Ascending aorta (tissue), 2 donors: ENCODE measurements at regions not wholly inside any gene's neighbourhood (a gene's known extent, or its start where the extent isn't known, plus 50 kb on each side); places are given as distances from the start of the nearest gene placed in this dataset.

ENCODE experiments used
- DNase-seq, 2 donors: peaks; one replicate each; pipeline ENCODE4 v3.0.0-alpha.2; 2019; ENCODE audit warnings: low spot score in 2 of 2
- H3K27ac ChIP-seq, 2 donors: fragments of 200-600 bp; sonication (generic); one replicate each; pipeline ENCODE4 v1.5.1; 2016 to 2017; ENCODE audit warnings: mild to moderate bottlenecking in 1 of 2
- H3K27me3 ChIP-seq: fragments of 200-600 bp; sonication (generic); one replicate; pipeline ENCODE4 v1.5.1; 2017
- H3K36me3 ChIP-seq, 2 donors: fragments of 200-600 bp; sonication (generic); one replicate each; pipeline ENCODE4 v1.5.1; 2016
- H3K4me1 ChIP-seq, 2 donors: fragments of 200-600 bp; sonication (generic); one replicate each; pipeline ENCODE4 v1.5.1; 2016 to 2017; ENCODE audit warnings: mild to moderate bottlenecking in 1 of 2
- H3K4me3 ChIP-seq, 2 donors: fragments of 200-600 bp; sonication (generic); one replicate each; pipeline ENCODE4 v1.5.1; 2016 to 2017; ENCODE audit warnings: mild to moderate bottlenecking in 1 of 2
- H3K9me3 ChIP-seq, 2 donors: fragments of 200-600 bp; sonication (generic); one replicate each; pipeline ENCODE4 v1.5.1; 2016
- intact Hi-C: fragments of 100-400 bp; cut with DNase I; formaldehyde crosslinking; loops from one replicate; pipeline ENCODE4 v1.15.1; 2023
- TF ChIP-seq, protein P1 (sequence below), 3 experiments: fragments of 200-600 bp in 2 of 3; fragments of 450-650 bp in 1 of 3; sonication (generic) in 2 of 3; IDR thresholded peaks; one replicate each; pipeline ENCODE4 v1.5.1; 2016 to 2019; ENCODE audit warnings: antibody characterized with exemption in 3 of 3, mild to moderate bottlenecking in 1 of 3, moderate library complexity in 1 of 3

DNA sequence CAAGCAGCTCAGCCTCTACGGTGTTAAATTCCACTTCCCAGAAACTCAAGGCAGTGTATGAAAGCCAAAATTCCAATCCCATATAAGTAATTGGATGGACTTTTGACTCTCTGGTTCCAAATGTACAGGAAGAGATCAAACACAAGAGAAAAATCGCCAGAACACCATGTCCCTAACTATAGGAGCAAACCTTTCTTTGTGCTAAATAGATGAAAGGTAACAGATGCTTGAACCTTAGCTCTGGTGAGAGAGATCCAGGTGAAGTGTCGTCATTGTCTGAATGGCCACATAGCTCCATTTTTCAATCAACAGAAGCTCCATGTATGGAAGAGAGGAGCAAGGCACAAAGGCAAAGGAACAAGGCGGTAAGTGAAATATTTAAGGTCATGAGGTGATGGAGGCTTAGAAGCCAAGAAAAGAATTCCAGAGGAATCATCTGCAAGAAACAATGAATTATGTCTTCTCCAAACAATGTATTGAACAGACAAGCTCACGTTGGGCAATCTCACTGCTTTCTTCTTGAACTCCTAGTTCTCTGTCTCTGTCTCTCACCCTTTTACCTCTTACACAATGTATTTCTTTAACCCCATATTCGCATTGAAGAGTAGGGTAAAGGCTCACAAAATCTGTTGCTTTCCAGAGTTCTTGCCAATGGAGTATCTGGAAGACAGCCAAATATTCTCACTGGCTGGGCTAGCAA, 585.1 kb downstream of the GATA3 start:
- TF ChIP-seq, protein P1, sequence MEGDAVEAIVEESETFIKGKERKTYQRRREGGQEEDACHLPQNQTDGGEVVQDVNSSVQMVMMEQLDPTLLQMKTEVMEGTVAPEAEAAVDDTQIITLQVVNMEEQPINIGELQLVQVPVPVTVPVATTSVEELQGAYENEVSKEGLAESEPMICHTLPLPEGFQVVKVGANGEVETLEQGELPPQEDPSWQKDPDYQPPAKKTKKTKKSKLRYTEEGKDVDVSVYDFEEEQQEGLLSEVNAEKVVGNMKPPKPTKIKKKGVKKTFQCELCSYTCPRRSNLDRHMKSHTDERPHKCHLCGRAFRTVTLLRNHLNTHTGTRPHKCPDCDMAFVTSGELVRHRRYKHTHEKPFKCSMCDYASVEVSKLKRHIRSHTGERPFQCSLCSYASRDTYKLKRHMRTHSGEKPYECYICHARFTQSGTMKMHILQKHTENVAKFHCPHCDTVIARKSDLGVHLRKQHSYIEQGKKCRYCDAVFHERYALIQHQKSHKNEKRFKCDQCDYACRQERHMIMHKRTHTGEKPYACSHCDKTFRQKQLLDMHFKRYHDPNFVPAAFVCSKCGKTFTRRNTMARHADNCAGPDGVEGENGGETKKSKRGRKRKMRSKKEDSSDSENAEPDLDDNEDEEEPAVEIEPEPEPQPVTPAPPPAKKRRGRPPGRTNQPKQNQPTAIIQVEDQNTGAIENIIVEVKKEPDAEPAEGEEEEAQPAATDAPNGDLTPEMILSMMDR (IDR thresholded peaks at IDR 0.05) = no peak
- H3K27me3 ChIP-seq = no peaks in the 10 kb centered on the region
- no peaks in the 10 kb centered on the region for H3K36me3 ChIP-seq
- DNase-seq = no peak
- no peak overlapping the region for H3K4me3 ChIP-seq
- no peaks in the 10 kb centered on the region for H3K9me3 ChIP-seq
- H3K4me1 ChIP-seq = no peaks in the 10 kb centered on the region
- intact Hi-C loops = no loop called here
- H3K27ac ChIP-seq = no peak overlapping the region

DNA sequence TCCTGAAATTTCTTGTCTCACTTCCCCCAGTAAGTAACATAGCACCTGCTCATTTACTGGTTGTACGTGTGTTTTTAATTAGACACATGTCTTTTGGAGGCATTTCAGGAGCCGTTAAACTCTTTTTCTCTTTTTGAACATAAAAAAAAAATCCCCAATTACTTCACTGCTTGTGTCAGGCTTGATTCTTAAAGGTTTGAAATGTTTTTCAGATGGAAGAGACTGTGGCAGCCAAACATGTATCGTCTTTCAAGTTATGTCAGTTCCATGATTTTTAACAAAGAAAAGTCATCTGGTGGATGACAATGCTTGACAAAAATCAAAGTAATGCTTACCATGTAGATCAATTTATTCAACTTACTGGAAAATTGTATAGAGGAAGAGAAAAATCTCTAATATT, 585.8 kb downstream of the GATA3 start:
- TF ChIP-seq, protein P1 (IDR thresholded peaks at IDR 0.05) = no peak
- H3K27ac ChIP-seq = no peak overlapping the region
- intact Hi-C loops = no loop called here
- DNase-seq = no peak
- H3K4me1 ChIP-seq = no peaks in the 10 kb centered on the region
- no peaks in the 10 kb centered on the region for H3K27me3 ChIP-seq
- H3K36me3 ChIP-seq = no peaks in the 10 kb centered on the region
- no peak overlapping the region for H3K4me3 ChIP-seq
- H3K9me3 ChIP-seq = no peaks in the 10 kb centered on the region

DNA sequence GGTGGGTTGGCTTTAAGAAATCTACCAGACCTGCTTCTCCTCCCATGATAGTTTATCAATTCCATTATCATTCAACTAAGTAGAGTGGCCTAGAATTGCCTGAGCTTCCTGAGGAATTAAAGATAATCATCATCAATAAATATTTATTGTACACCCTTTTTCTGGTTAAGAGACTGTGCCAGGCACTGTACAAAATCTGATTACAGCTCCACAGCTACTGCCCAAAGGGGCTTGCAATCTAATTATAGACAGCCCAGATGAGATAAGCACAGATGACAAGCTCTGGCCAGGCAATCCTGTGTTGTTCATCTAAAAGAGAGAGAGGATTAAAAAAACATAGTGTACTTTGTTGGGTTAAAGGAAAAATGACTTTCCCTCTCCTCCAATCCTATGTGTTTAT, 586.4 kb downstream of the GATA3 start:
- H3K36me3 ChIP-seq = no peaks in the 10 kb centered on the region
- no peak overlapping the region for H3K27ac ChIP-seq
- TF ChIP-seq, protein P1 (IDR thresholded peaks at IDR 0.05) = no peak
- H3K4me3 ChIP-seq = no peak overlapping the region
- no peaks in the 10 kb centered on the region for H3K27me3 ChIP-seq
- no peaks in the 10 kb centered on the region for H3K4me1 ChIP-seq
- DNase-seq = no peak
- intact Hi-C loops = no loop called here
- no peaks in the 10 kb centered on the region for H3K9me3 ChIP-seq

DNA sequence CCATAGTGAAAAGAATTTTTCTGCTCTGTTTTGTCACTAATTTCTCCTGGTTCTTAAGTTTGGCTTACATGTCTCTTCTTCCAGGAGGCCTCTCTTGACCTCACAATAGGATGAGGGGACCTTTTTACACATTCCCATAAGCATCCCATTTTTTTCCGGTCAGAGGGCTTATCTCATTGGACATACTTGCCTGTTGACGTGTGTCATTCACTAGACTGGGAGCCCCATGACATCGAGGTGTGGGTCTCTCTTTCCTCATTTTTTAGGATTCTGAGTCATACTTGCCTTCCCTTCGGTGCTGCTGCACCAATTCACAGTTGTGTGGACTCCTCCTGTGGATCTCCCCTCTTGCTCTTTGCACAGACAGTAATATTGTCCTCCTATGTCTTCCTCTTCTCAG, 601.8 kb downstream of the GATA3 start:
- no peak for DNase-seq
- H3K27ac ChIP-seq = no peak overlapping the region
- H3K4me1 ChIP-seq = no peaks in the 10 kb centered on the region
- H3K27me3 ChIP-seq = no peaks in the 10 kb centered on the region
- no peaks in the 10 kb centered on the region for H3K36me3 ChIP-seq
- intact Hi-C loops = no loop called here
- no peak overlapping the region for H3K4me3 ChIP-seq
- TF ChIP-seq, protein P1 (IDR thresholded peaks at IDR 0.05) = no peak
- no peaks in the 10 kb centered on the region for H3K9me3 ChIP-seq

DNA sequence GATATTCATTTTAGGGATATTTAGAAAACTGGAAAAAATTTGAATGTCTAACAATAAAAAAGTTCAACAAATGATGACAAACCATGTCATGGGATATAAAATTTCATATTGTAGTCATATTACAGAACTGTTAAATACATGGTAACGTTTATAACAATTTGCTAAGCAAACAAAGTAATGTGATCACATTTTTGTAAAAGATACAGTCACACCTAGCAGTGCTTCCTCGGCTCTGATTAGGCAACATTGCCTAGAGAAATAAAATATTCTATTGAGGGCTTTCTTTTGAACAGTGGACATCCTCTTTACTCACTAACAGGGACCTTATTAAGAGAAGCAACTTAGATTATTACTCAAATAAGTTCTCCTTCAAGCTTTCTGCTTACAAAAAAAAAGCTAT, 605.5 kb downstream of the GATA3 start:
- no peaks in the 10 kb centered on the region for H3K27me3 ChIP-seq
- intact Hi-C loops = no loop called here
- no peak overlapping the region for H3K4me3 ChIP-seq
- no peaks in the 10 kb centered on the region for H3K36me3 ChIP-seq
- TF ChIP-seq, protein P1 (IDR thresholded peaks at IDR 0.05) = no peak
- DNase-seq = no peak
- no peaks in the 10 kb centered on the region for H3K4me1 ChIP-seq
- no peak overlapping the region for H3K27ac ChIP-seq
- H3K9me3 ChIP-seq = no peaks in the 10 kb centered on the region

DNA sequence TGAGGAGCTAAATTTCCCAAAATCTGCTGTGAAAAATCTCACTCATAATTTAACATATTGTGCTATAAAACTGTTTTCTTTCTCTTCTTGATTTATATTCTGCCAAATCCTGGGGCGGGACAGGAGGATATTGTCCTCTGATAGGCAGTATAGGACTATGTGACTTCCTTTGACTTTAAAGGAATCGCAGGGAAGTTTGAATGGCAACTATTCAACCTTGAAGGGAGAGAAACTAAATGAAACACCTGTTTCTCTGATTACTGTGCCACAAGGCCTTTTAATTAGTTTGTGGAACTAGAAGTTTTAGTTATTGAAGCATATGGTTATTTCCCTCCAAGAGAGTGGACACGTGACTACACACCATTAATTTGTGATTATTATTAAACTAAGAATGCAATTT, 607.4 kb downstream of the GATA3 start:
- Histone ChIP-seq H3K4me3 (no peak overlapping the region), H3K9me3 (no peaks in the 10 kb centered on the region), H3K4me1 (no peaks in the 10 kb centered on the region), H3K27ac (no peak overlapping the region), H3K27me3 (no peaks in the 10 kb centered on the region), H3K36me3 (no peaks in the 10 kb centered on the region)
- DNase-seq = no peak
- TF ChIP-seq, protein P1 (IDR thresholded peaks at IDR 0.05) = no peak
- intact Hi-C loops = no loop called here
